Mucosa of descending colon (tissue), 3 donors: ENCODE measurements at regions not wholly inside any gene's neighbourhood (a gene's known extent, or its start where the extent isn't known, plus 50 kb on each side); places are given as distances from the start of the nearest gene placed in this dataset.
A peak's percentile ranks its signal among the peaks of the same experiment; 100 is the strongest.

ENCODE experiments used
- ATAC-seq: fragments of 200-7000 bp; cut with Tn5 transposase; one replicate; pipeline ENCODE4 v1.9.1; 2020; ENCODE audit warnings: mild to moderate bottlenecking, moderate library complexity
- DNase-seq, 3 donors: peaks; one replicate each; pipeline ENCODE4 v3.0.0-alpha.2; 2020
- H3K36me3 ChIP-seq: fragments of 200-600 bp; one replicate; pipeline ENCODE4 v1.8.0; 2021; ENCODE audit warnings: low read depth, mild to moderate bottlenecking
- H3K4me1 ChIP-seq: fragments of 200-600 bp; one replicate; pipeline ENCODE4 v1.8.0; 2021; ENCODE audit warnings: low read depth, mild to moderate bottlenecking
- H3K4me3 ChIP-seq: fragments of 200-600 bp; one replicate; pipeline ENCODE4 v1.8.0; 2021; ENCODE audit warnings: mild to moderate bottlenecking
- H3K9me3 ChIP-seq: fragments of 200-600 bp; one replicate; pipeline ENCODE4 v1.8.0; 2021; ENCODE audit warnings: mild to moderate bottlenecking
- intact Hi-C, 2 donors: fragments of 100-400 bp; cut with DNase I in 1 of 2; cut with micrococcal nuclease in 1 of 2; formaldehyde crosslinking; loops; one replicate each; pipeline versions ENCODE4 v1.11.0 to v1.11.1; 2022; cut with DNase I, micrococcal nuclease
- TF ChIP-seq, protein P1 (sequence below): fragments of 200-600 bp; IDR thresholded peaks from one replicate; pipeline ENCODE4 v1.8.0; 2022; ENCODE audit warnings: antibody characterized with exemption, mild to moderate bottlenecking
- donor health status: DM: no; HTN: no; CAD: no; lungs with moderate emphysema.
- donor health status: DM: no; HTN: no; CAD: no.
- donor health status: DM: no; HTN: yes; CAD: no.

DNA sequence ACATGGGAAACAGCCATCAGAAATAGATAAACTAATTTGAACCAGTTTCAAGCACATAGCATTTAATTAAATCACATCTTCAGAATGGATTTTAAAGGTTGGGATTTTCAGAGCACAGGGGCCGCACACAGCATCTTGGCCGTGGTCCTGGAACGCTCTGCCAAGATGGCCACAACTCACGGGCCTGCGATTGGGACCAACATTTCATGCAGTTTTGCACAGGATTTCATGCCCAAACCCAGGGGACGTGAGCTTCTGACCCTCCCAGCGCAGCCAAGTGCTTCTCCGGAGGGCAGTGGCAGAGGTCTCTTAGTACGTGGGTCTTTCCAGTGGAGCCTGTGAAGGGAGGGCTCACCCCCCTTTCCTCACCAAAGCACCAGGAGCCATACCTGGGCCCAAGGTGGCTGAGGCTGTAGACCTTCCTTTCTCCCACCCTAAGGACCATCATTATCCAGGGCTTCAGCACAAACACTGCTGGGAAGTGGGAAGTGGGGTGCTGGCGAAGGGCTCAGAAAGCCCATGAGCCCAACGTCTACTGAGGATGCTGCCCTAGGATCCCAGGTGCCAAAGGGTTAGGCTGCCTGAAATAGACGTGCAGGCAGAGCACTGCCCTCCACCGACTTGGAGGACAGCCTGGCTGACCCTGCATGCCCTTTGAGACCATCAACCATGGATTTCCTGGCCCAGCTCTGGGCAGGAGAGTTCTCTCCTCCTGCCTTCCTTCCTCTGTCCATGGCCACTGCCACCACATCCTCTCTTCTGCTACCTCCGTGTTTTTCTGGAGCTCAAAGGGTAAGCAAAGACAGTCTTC, 611.2 kb upstream of the MGMT start:
- H3K4me3 ChIP-seq: no peak overlapping the region
- H3K36me3 ChIP-seq: no peaks in the 10 kb centered on the region
- peaks cover 7% of the 10 kb centered on the region for H3K4me1 ChIP-seq
- TF ChIP-seq, protein P1, sequence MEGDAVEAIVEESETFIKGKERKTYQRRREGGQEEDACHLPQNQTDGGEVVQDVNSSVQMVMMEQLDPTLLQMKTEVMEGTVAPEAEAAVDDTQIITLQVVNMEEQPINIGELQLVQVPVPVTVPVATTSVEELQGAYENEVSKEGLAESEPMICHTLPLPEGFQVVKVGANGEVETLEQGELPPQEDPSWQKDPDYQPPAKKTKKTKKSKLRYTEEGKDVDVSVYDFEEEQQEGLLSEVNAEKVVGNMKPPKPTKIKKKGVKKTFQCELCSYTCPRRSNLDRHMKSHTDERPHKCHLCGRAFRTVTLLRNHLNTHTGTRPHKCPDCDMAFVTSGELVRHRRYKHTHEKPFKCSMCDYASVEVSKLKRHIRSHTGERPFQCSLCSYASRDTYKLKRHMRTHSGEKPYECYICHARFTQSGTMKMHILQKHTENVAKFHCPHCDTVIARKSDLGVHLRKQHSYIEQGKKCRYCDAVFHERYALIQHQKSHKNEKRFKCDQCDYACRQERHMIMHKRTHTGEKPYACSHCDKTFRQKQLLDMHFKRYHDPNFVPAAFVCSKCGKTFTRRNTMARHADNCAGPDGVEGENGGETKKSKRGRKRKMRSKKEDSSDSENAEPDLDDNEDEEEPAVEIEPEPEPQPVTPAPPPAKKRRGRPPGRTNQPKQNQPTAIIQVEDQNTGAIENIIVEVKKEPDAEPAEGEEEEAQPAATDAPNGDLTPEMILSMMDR: no peak
- ATAC-seq (no peak), DNase-seq (no peak)
- intact Hi-C loops: no loop called here
- H3K9me3 ChIP-seq: no peaks in the 10 kb centered on the region

- H3K4me1 ChIP-seq: peaks cover 7% of the 10 kb centered on the region
- intact Hi-C loops: no loop called here
- ATAC-seq (peak; percentile 50), DNase-seq (peak in 1 of 3 donors; percentile 86)
- no peak overlapping the region for H3K4me3 ChIP-seq
- no peaks in the 10 kb centered on the region for H3K9me3 ChIP-seq
- no peaks in the 10 kb centered on the region for H3K36me3 ChIP-seq
- TF ChIP-seq, protein P1: no peak
These were observed 607.2 kb upstream of the MGMT start for GRCh38 chr10:128859738-128860386.

GRCh38 chr10:128860574-128860973, 606.5 kb upstream of the MGMT start:
- intact Hi-C loops: no loop called here
- Histone ChIP-seq H3K36me3 (no peaks in the 10 kb centered on the region), H3K4me3 (no peak overlapping the region), H3K9me3 (no peaks in the 10 kb centered on the region), H3K4me1 (peaks cover 1% of the 10 kb centered on the region)
- ATAC-seq: no peak
- no peak for DNase-seq
- TF ChIP-seq, protein P1: no peak

- H3K9me3 ChIP-seq: no peaks in the 10 kb centered on the region
- ATAC-seq (no peak), DNase-seq (no peak)
- no peaks in the 10 kb centered on the region for H3K36me3 ChIP-seq
- TF ChIP-seq, protein P1: no peak
- H3K4me1 ChIP-seq: no peaks in the 10 kb centered on the region
- intact Hi-C loops: no loop called here
- no peak overlapping the region for H3K4me3 ChIP-seq
These were observed 605.8 kb upstream of the MGMT start for GRCh38 chr10:128861018-128861901.

DNA sequence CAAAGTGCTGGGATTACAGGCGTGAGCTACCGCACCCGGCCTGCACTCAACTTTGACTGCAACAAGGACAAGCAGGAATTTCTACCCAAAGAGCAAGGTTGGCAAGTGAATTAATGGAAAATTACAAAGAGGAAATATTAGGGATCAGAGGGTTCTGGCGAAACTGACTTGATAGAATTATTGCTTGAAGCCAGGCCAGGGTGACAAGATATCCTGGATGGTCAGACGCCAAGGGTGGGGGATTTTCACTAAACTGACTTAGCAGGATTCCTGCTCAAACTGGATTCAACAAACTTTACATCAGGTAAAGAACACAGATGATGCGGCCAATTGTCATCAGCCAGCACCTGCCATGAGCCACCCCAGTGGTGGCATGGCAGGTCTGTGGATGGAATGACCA, 603.6 kb upstream of the MGMT start:
- H3K4me1 ChIP-seq: no peaks in the 10 kb centered on the region
- ATAC-seq: no peak
- intact Hi-C loops: no loop called here

More for the DNA sequence above, 603.6 kb upstream of the MGMT start:
- no peaks in the 10 kb centered on the region for H3K9me3 ChIP-seq
- no peaks in the 10 kb centered on the region for H3K36me3 ChIP-seq
- TF ChIP-seq, protein P1: no peak
- H3K4me3 ChIP-seq: no peak overlapping the region
- DNase-seq: no peak
